Stomach (tissue), 4 donors: ENCODE measurements at regions not wholly inside any gene's neighbourhood (a gene's known extent, or its start where the extent isn't known, plus 50 kb on each side); places are given as distances from the start of the nearest gene placed in this dataset.

ENCODE experiments used
- EP300 ChIP-seq: sonication (generic); formaldehyde crosslinking; IDR thresholded peaks from one replicate; pipeline ENCODE4 v1.6.1; 2017; ENCODE audit warnings: antibody characterized with exemption
- POLR2A ChIP-seq, 4 donors: fragments of 450-650 bp; IDR thresholded peaks; one replicate each; pipeline ENCODE4 v1.6.1; 2016; ENCODE audit warnings: antibody characterized with exemption in 4 of 4, control low read depth in 2 of 4, mild to moderate bottlenecking in 1 of 4, moderate library complexity in 1 of 4
- POLR2AphosphoS5 ChIP-seq, 3 donors: sonication (generic); formaldehyde crosslinking; IDR thresholded peaks; one replicate each; pipeline ENCODE4 v1.6.1; 2016; ENCODE audit warnings: antibody characterized with exemption in 3 of 3
- TF ChIP-seq, protein P1 (sequence below), 7 experiments: fragments of 450-650 bp in 4 of 7; fragments of 200-600 bp in 3 of 7; sonication (generic) in 3 of 7; IDR thresholded peaks; one replicate each; pipeline ENCODE4 v1.5.1; 2016 to 2019; ENCODE audit warnings: antibody characterized with exemption in 7 of 7, control low read depth in 2 of 7, mild to moderate bottlenecking in 1 of 7

DNA sequence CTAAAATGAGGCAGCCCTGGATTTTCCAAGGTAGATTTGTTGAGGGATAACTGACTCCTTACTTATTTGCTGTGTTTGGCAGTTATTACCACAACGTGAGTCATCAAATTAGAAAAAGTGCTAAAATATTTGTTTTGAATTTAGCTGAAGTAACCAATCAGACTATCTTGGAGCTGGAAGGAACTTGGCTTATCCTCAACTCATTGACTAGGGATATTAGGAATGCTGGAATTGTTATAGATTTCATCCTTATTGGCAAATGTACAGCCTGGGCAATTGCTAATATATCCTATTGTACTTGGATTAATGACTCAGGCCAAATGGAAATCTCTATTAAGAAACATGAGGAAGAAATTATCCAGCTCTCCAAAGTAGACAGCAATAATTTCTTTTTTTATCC, 1189.0 kb upstream of the LRRN3 start:
- TF ChIP-seq, protein P1, sequence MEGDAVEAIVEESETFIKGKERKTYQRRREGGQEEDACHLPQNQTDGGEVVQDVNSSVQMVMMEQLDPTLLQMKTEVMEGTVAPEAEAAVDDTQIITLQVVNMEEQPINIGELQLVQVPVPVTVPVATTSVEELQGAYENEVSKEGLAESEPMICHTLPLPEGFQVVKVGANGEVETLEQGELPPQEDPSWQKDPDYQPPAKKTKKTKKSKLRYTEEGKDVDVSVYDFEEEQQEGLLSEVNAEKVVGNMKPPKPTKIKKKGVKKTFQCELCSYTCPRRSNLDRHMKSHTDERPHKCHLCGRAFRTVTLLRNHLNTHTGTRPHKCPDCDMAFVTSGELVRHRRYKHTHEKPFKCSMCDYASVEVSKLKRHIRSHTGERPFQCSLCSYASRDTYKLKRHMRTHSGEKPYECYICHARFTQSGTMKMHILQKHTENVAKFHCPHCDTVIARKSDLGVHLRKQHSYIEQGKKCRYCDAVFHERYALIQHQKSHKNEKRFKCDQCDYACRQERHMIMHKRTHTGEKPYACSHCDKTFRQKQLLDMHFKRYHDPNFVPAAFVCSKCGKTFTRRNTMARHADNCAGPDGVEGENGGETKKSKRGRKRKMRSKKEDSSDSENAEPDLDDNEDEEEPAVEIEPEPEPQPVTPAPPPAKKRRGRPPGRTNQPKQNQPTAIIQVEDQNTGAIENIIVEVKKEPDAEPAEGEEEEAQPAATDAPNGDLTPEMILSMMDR (IDR thresholded peaks at IDR 0.05): no peak
- TF ChIP-seq POLR2AphosphoS5 (IDR thresholded peaks at IDR 0.05) (no peak), EP300 (no peak), POLR2A (IDR thresholded peaks at IDR 0.05) (no peak)
